ENCODE measurements at regions not wholly inside any gene's neighbourhood (a gene's known extent, or its start where the extent isn't known, plus 50 kb on each side); places are given as distances from the start of the nearest gene placed in this dataset.
"Not testable (repeated sequence)": the region's sequence is repeated elsewhere in the genome, so short reads cannot be mapped to it uniquely, and the experiment has no call there.

DNA sequence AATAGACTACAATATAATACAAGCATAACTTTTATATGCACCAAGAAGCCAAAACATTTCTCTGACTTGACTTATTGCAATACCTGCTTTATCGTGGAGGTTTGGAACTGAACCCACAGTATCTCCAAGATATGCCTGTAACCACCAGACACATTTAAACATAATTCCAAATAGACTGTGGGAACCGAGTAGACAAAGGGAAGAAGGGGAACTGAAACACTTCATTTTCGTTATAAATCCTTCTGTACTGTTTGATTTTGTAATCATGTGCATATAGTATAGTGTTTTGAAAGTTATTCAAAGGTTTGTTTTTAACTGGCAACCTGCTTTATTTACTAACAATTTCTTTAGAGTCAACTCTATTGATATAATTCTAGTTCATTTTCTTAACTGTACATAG lies 154.9 kb upstream of the BEND6 start:
- no peak for DNase-seq

DNA sequence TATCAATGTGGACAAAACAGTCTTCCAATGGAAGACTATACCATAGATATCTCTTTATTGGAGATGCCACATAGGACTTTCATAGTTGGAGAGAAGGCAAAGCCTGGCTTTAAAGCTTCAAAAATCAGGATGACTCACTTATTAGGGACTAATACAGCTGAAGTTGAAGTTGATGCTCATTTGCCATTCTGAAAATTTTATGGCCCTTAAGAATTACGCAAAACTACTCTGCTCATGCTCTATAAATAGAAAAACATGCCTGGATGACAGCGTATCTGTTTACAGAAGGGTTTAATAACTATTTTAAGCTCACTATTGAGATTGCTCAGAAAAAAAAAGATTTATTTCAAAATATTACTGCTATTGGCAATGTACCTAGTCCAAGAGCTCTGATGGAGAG lies 155.5 kb upstream of the DST start:
- no peak for DNase-seq

DNA sequence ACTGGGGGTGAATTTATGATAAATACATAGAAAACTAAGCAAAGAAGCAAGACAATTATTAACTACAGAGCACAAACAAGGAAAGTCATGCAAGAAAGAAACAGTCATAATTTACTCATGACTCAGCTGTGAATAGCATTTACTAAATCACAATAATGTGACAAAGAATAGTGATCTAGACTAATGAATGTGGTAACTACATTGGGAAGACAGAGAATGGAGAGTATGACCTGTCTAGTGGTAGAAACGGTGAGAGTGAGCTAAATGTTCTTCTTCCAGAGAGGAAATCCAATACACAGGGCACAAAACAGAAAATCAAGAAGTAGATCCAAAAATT lies 153.5 kb upstream of the DST start:
- no peak for DNase-seq

GRCh38 chr6:56795466-56796195 lies 152.9 kb upstream of the DST start:
- no peak for DNase-seq

DNA sequence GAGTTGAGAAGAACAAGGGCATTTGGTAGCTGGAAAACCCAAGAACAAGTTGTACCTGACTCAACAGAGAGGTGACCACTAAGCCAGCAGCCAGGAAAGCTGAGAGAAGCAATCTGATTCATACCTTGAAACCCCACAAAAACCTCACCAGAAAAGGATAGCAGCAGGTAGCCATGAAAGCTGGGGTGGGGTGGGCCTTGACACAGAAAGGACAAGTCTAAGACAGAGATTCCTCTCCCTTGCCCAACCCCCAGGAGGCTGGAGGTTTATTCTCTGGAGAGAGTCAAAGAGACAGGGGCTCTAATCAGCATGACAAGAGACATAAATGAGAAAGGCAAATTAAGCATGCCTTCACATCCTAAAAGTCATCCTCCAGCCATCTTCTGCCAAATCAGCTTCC lies 151.7 kb upstream of the DST start:
- DNase-seq = no peak

GRCh38 chr6:56793938-56794337 lies 151.2 kb upstream of the DST start:
- no peak for DNase-seq

DNA sequence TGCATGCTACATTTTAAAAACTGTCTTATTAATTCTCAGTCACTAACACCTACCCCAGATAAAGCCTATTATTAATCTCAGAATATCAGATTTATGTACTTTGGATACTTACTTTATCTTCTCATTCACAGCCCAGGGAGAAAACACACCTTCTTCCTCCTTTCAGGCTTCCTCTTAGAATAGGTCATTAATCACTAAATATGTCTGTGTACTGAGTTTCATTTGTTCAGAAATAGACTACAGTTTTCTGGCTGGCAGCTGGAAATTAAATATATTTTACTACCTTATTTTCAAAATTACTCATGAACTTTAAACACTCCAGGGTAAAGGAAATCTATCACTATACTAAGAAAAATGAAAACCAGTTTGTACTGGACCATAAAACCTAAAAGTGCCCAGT lies 147.7 kb upstream of the DST start:
- no peak for DNase-seq

- no peak for DNase-seq
These were observed 147.2 kb upstream of the DST start for GRCh38 chr6:56789879-56790278.

GRCh38 chr6:56789342-56789741 lies 146.7 kb upstream of the DST start:
- DNase-seq = no peak

DNA sequence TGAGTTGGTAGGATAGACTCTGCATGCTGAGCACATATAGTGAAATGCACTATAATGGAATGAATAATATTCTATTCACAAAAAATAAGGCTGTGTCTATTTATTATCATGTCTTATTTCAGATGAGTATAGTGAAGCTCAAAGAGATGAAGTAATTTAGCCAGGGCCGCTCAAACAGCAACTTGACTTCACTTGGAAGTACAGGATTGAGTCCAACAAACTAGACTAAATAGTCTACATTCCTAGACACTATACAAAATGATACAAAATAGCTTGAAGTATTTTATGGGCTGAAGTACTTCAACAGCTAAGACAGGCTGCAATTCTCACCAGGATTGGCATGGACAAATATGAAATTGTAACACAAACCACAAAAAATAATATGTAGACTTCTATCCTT lies 144.5 kb upstream of the DST start:
- no peak for DNase-seq

DNA sequence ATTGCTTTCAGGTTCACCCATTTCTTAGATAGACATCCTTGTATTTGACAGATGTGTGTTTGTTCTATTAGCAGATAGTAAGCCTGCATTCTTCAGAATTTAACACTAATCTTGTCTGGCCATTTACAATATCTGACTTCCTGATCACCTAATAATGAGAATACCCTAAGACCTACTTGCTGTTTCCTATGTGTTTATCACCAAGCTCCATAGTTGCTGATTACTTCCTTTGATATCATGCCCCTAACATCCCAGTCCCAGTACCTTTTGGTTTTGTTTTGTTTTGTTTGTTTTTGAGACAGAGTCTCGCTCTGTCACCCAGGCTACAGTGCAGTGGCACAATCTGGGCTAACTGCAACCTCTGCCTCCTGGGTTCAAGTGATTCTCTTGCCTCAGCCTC lies 143.6 kb upstream of the DST start:
- no peak for DNase-seq

DNA sequence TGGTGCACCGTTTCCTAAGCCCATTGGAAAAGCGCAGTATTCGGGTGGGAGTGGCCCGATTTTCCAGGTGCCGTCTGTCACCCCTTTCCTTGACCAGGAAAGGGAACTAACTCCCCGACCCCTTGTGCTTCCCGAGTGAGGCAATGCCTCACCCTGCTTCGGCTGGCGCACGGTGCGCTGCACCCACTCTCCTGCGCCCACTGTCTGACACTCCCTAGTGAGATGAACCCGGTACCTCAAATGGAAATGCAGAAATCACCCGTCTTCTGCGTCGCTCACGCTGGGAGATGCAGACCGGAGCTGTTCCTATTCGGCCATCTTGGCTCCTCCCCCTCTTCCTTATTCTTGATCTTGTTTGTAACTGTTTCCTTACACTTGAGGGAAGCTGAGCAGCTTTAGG lies 142.8 kb upstream of the DST start:
- not testable (repeated sequence) for DNase-seq

- DNase-seq = not testable (repeated sequence)
These were observed 137.4 kb upstream of the DST start for GRCh38 chr6:56780109-56780508.

DNA sequence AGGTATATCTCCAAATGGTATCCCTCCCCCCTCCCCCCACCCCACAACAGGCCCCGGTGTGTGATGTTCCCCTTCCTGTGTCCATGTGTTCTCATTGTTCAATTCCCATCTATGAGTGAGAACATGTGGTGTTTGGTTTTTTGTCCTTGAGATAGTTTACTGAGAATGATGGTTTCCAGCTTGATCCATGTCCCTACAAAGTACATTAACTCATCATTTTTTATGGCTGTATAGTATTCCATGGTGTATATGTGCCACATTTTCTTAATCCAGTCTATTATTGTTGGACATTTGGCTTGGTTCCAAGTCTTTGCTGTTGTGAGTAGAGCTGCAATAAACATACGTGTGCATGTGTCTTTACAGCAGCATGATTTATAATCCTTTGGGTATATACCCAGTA lies 135.8 kb upstream of the DST start:
- DNase-seq = not testable (repeated sequence)

- DNase-seq = no peak
These were observed 132.9 kb upstream of the DST start for GRCh38 chr6:56775498-56776166.

DNA sequence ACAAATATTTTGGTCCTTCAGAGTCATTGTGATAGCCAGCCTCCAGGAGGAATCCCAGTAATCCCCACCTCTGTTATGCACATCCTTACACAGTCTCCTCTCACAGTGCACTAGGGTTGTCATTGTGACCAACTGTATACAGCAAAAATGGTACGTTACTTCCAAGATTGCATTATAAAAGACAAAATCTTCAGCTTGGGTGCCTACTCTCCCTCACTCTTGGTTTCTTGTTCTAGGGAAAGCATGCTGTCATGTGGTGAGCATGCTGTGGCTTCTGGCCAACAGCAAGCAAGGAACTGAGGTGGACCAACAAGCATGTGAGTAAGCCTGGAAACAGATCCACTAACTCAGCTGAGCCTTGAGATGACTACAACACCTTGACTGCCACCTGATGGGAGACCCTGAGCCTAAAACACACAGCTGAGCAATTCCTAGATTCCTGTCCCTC lies 130.1 kb upstream of the DST start:
- no peak for DNase-seq

DNA sequence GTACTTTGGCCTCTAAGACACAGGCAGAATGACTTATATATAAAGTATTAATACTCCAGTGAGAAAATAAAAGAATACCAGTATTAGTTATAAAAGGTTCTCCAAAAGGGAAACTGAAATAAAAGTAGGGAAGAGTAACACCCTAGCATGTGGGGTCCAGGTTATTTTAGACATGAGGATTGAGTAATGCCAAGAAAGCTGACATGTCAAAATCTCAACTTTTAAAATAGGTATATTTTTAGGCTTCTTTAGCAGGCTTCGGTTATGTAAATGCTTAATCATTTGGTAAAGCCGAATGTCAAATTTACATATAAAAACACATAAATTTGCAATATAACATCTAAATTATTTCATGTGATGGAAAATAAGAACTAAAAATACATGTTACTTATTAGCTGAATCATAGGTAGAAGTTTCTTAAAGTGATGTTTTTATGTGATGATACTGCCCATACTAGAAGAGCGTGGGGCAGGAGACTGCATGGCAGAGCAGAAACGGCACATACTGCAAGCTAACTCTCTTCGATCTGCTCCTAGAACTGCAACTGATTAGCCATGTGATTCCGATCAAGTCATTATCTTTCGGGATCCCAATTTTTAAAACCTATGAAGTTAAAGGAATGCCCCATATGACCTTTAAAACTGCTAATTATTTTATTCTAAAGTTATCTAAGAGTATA lies 129.4 kb upstream of the DST start:
- DNase-seq = no peak

- DNase-seq = no peak
These were observed 128.5 kb upstream of the DST start for GRCh38 chr6:56771189-56771588.

- no peak for DNase-seq
These were observed 127.4 kb upstream of the DST start for GRCh38 chr6:56770011-56770520.

- DNase-seq = no peak
These were observed 125.3 kb upstream of the DST start for GRCh38 chr6:56767892-56768531.

DNA sequence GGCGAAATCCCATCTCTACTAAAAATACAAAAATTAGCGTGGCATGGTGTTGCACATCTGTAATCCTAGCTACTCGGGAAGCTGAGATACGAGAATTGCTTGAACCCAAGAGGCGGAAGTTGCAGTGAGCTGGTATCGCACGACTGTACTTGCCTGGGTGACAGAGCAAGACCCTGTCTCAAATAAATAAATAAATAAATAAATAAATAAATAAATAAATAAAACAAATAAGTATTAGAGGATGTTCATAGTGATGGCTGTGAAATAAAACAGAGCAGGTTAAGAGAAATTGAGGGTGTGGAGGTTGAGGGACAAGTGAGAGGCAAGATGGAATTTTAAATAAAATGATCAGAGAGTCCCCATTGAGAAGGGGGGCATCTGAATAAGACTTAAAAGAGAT lies 124.7 kb upstream of the DST start:
- no peak for DNase-seq

GRCh38 chr6:56766806-56767178 lies 124.1 kb upstream of the DST start:
- DNase-seq = no peak

GRCh38 chr6:56766139-56766805 lies 123.6 kb upstream of the DST start:
- no peak for DNase-seq

All from NCI-H1048 (cell line).